A673 (cell line): ENCODE measurements at regions not wholly inside any gene's neighbourhood (a gene's known extent, or its start where the extent isn't known, plus 50 kb on each side); places are given as distances from the start of the nearest gene placed in this dataset.

Source experiments
- BruUV-seq: library from RNA; stranded (reverse); fragments of 400-500 nt; replicated peaks from 2 replicates; lab custom pipeline; 2021; lab: Mats Ljungman, UMichigan
- CTCF ChIA-PET: fragments of 300-600 bp; sonication (Branson Sonifier 250); formaldehyde crosslinking; loops from one replicate; lab custom pipeline; 2022; ENCODE audit warnings: antibody characterized with exemption; lab: Charles Lee
- POLR2A ChIA-PET: fragments of 300-600 bp; sonication (Branson Sonifier 250); formaldehyde crosslinking; loops from one replicate; lab custom pipeline; 2022; ENCODE audit warnings: antibody characterized with exemption; ENCODE audit not compliant: low non-redundant PET; lab: Charles Lee
- DNase-seq: peaks from one replicate; pipeline ENCODE4 v3.0.0-alpha.2; 2015; ENCODE audit warnings: low spot score
- H3K27ac ChIP-seq: fragments of 200-600 bp; sonication (generic); 2 replicates; pipeline ENCODE4 v1.5.1; 2016; ENCODE audit warnings: mixed run types, low read depth, mild to moderate bottlenecking, mixed read lengths, antibody characterized with exemption, low read length; ENCODE audit not compliant: poor library complexity, severe bottlenecking
- H3K27me3 ChIP-seq: fragments of 200-600 bp; sonication (generic); replicated peaks from 2 replicates; pipeline ENCODE4 v1.6.1; 2017; ENCODE audit warnings: mixed run types, low read depth, mild to moderate bottlenecking, mixed read lengths, antibody characterized with exemption, low read length; ENCODE audit not compliant: insufficient read depth, poor library complexity
- H3K36me3 ChIP-seq: fragments of 200-600 bp; sonication (generic); 2 replicates; pipeline ENCODE4 v1.6.1; 2016; ENCODE audit warnings: mixed run types, mild to moderate bottlenecking, mixed read lengths, antibody characterized with exemption, low read length; ENCODE audit not compliant: insufficient read depth, poor library complexity, severe bottlenecking
- H3K4me1 ChIP-seq: fragments of 200-600 bp; sonication (generic); 2 replicates; pipeline ENCODE4 v1.6.1; 2017; ENCODE audit warnings: mixed run types, mild to moderate bottlenecking, mixed read lengths, antibody characterized with exemption, low read length; ENCODE audit not compliant: insufficient read depth, poor library complexity, severe bottlenecking
- H3K4me3 ChIP-seq: fragments of 200-600 bp; sonication (generic); 2 replicates; pipeline ENCODE4 v1.5.1; 2016; ENCODE audit warnings: low read depth, mixed run types, mild to moderate bottlenecking, mixed read lengths, low read length; ENCODE audit not compliant: poor library complexity, severe bottlenecking
- H3K9me3 ChIP-seq: fragments of 200-600 bp; sonication (generic); 2 replicates; pipeline ENCODE4 v1.6.1; 2016; ENCODE audit warnings: mixed run types, low read depth, mild to moderate bottlenecking, mixed read lengths, antibody characterized with exemption, low read length; ENCODE audit not compliant: poor library complexity, severe bottlenecking
- CTCF ChIP-seq: fragments of 300-800, 200-600 bp; sonication (generic); conservative IDR thresholded peaks from 2 replicates; pipeline ENCODE4 v1.5.1; 2017; ENCODE audit warnings: low read depth, mild to moderate bottlenecking, antibody characterized with exemption, low read length, moderate library complexity, mixed read lengths
- EZH2 ChIP-seq: fragments of 200-600 bp; sonication (generic); IDR thresholded peaks from 2 replicates; pipeline ENCODE4 v1.6.1; 2017; ENCODE audit warnings: borderline replicate concordance, low read depth, mild to moderate bottlenecking, mixed read lengths, antibody characterized with exemption, low read length; ENCODE audit not compliant: poor library complexity, severe bottlenecking
- intact Hi-C: fragments of 100-400 bp; cut with micrococcal nuclease; formaldehyde crosslinking; loops from one replicate; pipeline ENCODE4 v1.10.0; 2022; ENCODE audit not compliant: unreplicated experiment

GRCh38 chr16:60302676-60303075, 1568.6 kb upstream of the GOT2 start:
- POLR2A ChIA-PET = no interaction called here

GRCh38 chr16:60302261-60302660, 1568.1 kb upstream of the GOT2 start:
- no peak overlapping the region for H3K27ac ChIP-seq
- intact Hi-C loops = no loop called here
- ChIA-PET CTCF (no interaction called here), POLR2A (no interaction called here)
- H3K27me3 ChIP-seq = no peaks in the 10 kb centered on the region
- no peak for DNase-seq
- H3K9me3 ChIP-seq = no peaks in the 10 kb centered on the region
- BruUV-seq = no TSS peak
- H3K4me1 ChIP-seq = no peaks in the 10 kb centered on the region
- no peak overlapping the region for H3K4me3 ChIP-seq
- H3K36me3 ChIP-seq = no peaks in the 10 kb centered on the region
- TF ChIP-seq CTCF (no peak), EZH2 (no peak)

More at GRCh38 chr16:60302676-60303075, 1568.6 kb upstream of the GOT2 start:
- no peak for DNase-seq
- no peak overlapping the region for H3K27ac ChIP-seq
- H3K4me3 ChIP-seq = no peak overlapping the region
- intact Hi-C loops = no loop called here
- no peaks in the 10 kb centered on the region for H3K4me1 ChIP-seq
- TF ChIP-seq EZH2 = no peak
- no peak for TF ChIP-seq CTCF
- no peaks in the 10 kb centered on the region for H3K36me3 ChIP-seq
- CTCF ChIA-PET = no interaction called here
- no peaks in the 10 kb centered on the region for H3K27me3 ChIP-seq
- H3K9me3 ChIP-seq = no peaks in the 10 kb centered on the region
- no TSS peak for BruUV-seq

DNA sequence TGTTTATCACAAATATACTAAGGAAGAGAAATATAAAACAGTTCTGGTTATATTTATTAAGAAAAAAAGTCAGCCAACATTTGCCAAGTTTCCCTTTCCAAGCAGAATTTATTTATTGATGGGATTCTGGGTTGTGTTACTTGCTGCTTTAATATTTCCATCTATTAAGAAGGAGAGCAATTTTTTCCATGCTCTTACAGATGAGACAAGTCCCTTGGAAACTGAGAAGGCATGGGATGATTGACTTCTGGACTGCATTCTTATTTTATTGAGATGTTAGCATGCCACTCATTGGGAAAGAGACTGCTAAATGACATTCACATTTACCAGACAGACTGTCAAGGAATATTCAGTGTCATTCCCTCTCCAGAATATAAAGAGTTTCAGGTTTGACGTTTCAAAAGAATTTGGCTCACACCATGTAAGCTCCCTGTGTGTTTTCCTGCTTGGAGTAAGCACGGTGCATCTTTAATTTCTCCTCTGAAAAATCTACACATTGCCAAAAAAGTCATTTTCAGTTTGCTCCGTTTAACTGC, 1565.2 kb upstream of the GOT2 start:
- Histone ChIP-seq H3K4me3 (no peak overlapping the region), H3K27me3 (no peaks in the 10 kb centered on the region), H3K4me1 (no peaks in the 10 kb centered on the region), H3K36me3 (no peaks in the 10 kb centered on the region), H3K9me3 (no peaks in the 10 kb centered on the region), H3K27ac (no peak overlapping the region)
- TF ChIP-seq EZH2 = no peak
- no peak for TF ChIP-seq CTCF
- no peak for DNase-seq
- ChIA-PET CTCF (no interaction called here), POLR2A (no interaction called here)
- no TSS peak for BruUV-seq
- intact Hi-C loops = no loop called here
